Heart right ventricle (tissue), 16 donors: ENCODE measurements at regions not wholly inside any gene's neighbourhood (a gene's known extent, or its start where the extent isn't known, plus 50 kb on each side); places are given as distances from the start of the nearest gene placed in this dataset.
"Not testable (repeated sequence)": the region's sequence is repeated elsewhere in the genome, so short reads cannot be mapped to it uniquely, and the experiment has no call there.

Experiments
- ATAC-seq, 8 donors: fragments of 200-7000 bp; cut with Tn5 transposase; one replicate each; pipeline ENCODE4 v1.9.1; 2020; ENCODE audit warnings: mild to moderate bottlenecking in 8 of 8, moderate library complexity in 8 of 8, moderate number of reproducible peaks in 1 of 8
- DNase-seq, 2 donors: peaks; one replicate each; pipeline ENCODE4 v3.0.0-alpha.2; 2020
- H3K27ac ChIP-seq, 10 donors: fragments of 200-600 bp; sonication (generic) in 2 of 10; one replicate each; pipeline versions ENCODE4 v1.5.0 to v1.8.0; 2020 to 2022; ENCODE audit warnings: mild to moderate bottlenecking in 3 of 10
- H3K27me3 ChIP-seq, 7 donors: fragments of 200-600 bp; one replicate each; pipeline ENCODE4 v1.8.0; 2021 to 2022; ENCODE audit warnings: mild to moderate bottlenecking in 2 of 7
- H3K36me3 ChIP-seq, 9 donors: fragments of 200-600 bp; sonication (generic) in 1 of 9; one replicate each; pipeline versions ENCODE4 v1.5.0 to v1.8.0; 2020 to 2022; ENCODE audit warnings: mild to moderate bottlenecking in 2 of 9
- H3K4me1 ChIP-seq, 9 donors: fragments of 200-600 bp; sonication (generic) in 1 of 9; one replicate each; pipeline versions ENCODE4 v1.5.0 to v1.8.0; 2020 to 2022; ENCODE audit warnings: mild to moderate bottlenecking in 4 of 9
- H3K4me3 ChIP-seq, 10 donors: fragments of 200-600 bp; sonication (generic) in 2 of 10; one replicate each; pipeline versions ENCODE4 v1.5.0 to v1.8.0; 2020 to 2022; ENCODE audit warnings: mild to moderate bottlenecking in 7 of 10, moderate library complexity in 2 of 10
- H3K9me3 ChIP-seq, 11 donors: fragments of 200-600 bp in 10 of 11; sonication (generic) in 2 of 11; one replicate each; pipeline versions ENCODE4 v1.5.0 to v1.8.0; 2013 to 2022; ENCODE audit warnings: mild to moderate bottlenecking in 2 of 11, control low read depth in 1 of 11, moderate library complexity in 1 of 11
- WGBS, 2 donors: extraction: QIAGEN DNeasy Blood & Tissue Kit; methylation state at CpG; one replicate each; pipeline ENCODE4 v1.1.7; 2013; ENCODE audit warnings: inconsistent platforms in 1 of 2; 5-methylcytosine and 5-hydroxymethylcytosine counted together
- intact Hi-C, 10 donors: fragments of 100-400 bp; cut with DNase I; formaldehyde crosslinking; loops; one replicate each; pipeline versions ENCODE4 v1.11.1 to v1.14.2; 2022
- TF ChIP-seq, protein P1 (sequence below), 9 donors: fragments of 200-600 bp; sonication (generic) in 2 of 9; IDR thresholded peaks; one replicate each; pipeline versions ENCODE4 v1.5.0 to v1.8.0; 2021 to 2022; ENCODE audit warnings: antibody characterized with exemption in 9 of 9, mild to moderate bottlenecking in 5 of 9, moderate library complexity in 1 of 9
- donor health status: Arrhythmogenic right ventricular cardiomyopathy.
- donor health status: ischemic (EF 13 %, LVEDD 7.1; RV severe dilation, severe dysfunction).
- donor health status: healthy with polysubstance abuse.
- donor health status: DM: no; HTN: yes; CAD: no.
- donor health status: DM: no; HTN: no; CAD: no.
- donor health status: ischemic (EF 25% LVEDD 6.9; RV normal size, moderate dysfunction).
- donor health status: ischemic (EF 25% LVEDD 5.7; RV mildly dilated, moderate dysfunction).
- donor health status: healthy.
- donor health status: DM: yes; HTN: yes; CAD: no.
- donor health status: Ischemic cardiomyopathy.
- donor health status: ischemic (EF 35%, LVEDD 5.7; RV mildly dilated, moderate dysfunction).
- donor health status: nonischemic (EF 11% LVEDD 7.7; RV severe dilation, severe dysfunction).
- donor health status: DM: yes; HTN: yes; CAD: no.
- donor health status: PGD.
- donor health status: ischemic (EF 29% LVEDD 5.4; RV normal size, mild dysfunction).
- donor health status: nonischemic (EF 23%, LVEDD 6.1; RV moderate dilation, normal function).

DNA sequence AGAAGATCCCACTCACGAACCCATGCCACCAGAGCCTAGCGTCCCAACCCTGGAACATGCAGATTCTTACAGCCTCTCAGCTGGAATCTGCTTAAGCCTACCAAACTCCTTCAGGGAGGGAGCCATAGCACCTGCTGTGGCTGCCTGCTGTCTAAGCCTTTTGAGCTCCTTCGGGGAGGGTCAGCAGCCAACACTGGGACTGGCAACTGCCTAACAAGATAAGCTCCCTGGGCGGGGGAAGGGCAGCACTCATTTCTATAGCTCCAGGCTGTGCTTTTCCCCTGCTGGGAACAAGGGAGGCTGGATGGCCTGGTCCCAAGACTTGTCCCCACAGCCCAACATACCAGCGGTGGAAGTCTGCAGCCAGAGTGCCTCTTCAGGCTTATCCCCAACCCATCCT, 199.1 kb upstream of the OR13F1 start:
- Histone ChIP-seq H3K9me3 (peaks cover 0 to 14% (median 0%) of the 10 kb centered on the region in 11 donors), H3K27ac (no peak overlapping the region), H3K4me3 (no peak overlapping the region), H3K36me3 (no peaks in the 10 kb centered on the region), H3K27me3 (no peaks in the 10 kb centered on the region), H3K4me1 (no peaks in the 10 kb centered on the region)
- DNase-seq (no peak), ATAC-seq (no peak)
- TF ChIP-seq, protein P1, sequence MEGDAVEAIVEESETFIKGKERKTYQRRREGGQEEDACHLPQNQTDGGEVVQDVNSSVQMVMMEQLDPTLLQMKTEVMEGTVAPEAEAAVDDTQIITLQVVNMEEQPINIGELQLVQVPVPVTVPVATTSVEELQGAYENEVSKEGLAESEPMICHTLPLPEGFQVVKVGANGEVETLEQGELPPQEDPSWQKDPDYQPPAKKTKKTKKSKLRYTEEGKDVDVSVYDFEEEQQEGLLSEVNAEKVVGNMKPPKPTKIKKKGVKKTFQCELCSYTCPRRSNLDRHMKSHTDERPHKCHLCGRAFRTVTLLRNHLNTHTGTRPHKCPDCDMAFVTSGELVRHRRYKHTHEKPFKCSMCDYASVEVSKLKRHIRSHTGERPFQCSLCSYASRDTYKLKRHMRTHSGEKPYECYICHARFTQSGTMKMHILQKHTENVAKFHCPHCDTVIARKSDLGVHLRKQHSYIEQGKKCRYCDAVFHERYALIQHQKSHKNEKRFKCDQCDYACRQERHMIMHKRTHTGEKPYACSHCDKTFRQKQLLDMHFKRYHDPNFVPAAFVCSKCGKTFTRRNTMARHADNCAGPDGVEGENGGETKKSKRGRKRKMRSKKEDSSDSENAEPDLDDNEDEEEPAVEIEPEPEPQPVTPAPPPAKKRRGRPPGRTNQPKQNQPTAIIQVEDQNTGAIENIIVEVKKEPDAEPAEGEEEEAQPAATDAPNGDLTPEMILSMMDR (IDR thresholded peaks at IDR 0.05) = no peak
- 72 to 77% methylated on average over 5 of the region's 5 CpGs for WGBS, 2 donors
- intact Hi-C loops = no loop called here

DNA sequence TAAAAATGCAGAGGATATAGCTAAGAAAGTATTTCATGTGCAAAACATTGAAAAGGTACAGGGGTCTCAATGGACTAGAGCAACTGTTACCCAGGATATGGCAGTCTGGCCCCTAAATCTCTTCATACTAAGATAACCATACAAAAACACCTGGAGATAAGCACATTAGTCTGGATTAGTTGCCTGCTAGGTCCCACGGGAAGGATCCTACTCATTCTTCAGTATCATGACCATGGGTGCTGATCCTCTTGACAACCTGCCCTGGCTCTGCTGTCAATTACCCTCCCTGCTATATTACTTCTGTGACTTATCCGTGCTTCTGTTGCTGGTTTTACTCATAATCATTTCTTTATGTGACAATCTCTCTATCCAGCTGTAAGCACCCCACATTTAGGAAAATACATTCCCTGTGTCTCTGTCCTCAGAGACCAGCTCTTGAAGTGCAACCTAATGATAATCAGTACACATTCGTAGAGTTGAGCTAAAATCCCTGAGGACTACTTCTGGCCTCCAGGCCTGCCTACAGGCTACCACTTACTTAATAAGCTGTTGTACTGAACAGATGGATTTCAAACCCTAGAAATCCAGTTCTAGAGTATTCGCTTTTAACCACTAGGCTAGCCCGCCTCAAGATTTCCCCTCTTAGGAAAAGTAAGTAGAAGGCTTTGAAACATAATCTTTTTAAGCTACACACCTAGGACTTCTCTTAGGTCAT, 190.5 kb upstream of the OR13F1 start:
- WGBS, 2 donors = 56 to 68% methylated on average over 5 of the region's 5 CpGs
- Histone ChIP-seq H3K36me3 (no peaks in the 10 kb centered on the region), H3K27ac (no peak overlapping the region), H3K4me1 (no peaks in the 10 kb centered on the region), H3K27me3 (no peaks in the 10 kb centered on the region), H3K9me3 (no peaks in the 10 kb centered on the region), H3K4me3 (no peak overlapping the region)
- ATAC-seq = no peak
- TF ChIP-seq, protein P1 (IDR thresholded peaks at IDR 0.05) = no peak
- DNase-seq = no peak
- intact Hi-C loops = no loop called here

DNA sequence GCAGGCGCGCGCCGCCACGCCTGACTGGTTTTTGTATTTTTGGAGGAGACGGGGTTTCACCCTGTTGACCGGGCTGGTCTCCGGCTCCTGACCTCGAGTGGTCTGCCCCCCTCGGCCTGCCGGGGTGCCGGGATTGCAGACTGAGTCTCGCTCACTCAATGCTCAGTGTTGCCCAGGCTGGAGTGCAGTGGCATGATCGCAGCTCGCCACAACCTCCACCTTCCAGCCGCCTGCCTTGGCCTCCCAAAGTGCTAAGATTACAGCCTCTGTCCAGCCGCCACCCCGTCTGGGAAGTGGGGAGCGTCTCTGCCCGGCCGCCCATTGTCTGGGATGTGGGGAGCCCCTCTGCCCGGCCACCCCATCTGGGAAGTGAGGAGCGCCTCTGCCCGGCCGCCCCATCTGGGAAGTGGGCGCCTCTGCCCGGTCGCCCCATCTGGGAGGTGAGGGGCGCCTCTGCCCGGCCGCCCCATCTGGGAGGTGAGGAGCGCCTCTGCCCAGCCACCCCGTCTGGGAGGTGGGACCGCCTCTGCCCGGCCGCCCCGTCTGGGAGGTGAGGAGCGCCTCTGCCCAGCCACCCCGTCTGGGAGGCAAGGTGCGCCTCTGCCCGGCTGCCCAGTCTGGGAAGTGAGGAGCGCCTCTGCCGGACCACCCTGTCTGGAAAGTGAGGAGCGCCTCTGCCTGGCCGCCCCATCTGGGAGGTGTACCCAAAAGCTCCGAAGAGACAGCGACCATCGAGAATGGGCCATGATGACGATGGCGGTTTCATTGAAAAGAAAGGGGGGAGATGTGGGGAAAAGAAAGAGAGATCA, 187.7 kb upstream of the OR13F1 start:
- ATAC-seq, H3K27ac ChIP-seq, H3K4me3 ChIP-seq, H3K27me3 ChIP-seq, H3K4me1 ChIP-seq, H3K36me3 ChIP-seq, intact Hi-C loops, DNase-seq, H3K9me3 ChIP-seq: not testable (repeated sequence)
- WGBS, 2 donors = 94 to 97% methylated on average over 50 of the region's 50 CpGs

DNA sequence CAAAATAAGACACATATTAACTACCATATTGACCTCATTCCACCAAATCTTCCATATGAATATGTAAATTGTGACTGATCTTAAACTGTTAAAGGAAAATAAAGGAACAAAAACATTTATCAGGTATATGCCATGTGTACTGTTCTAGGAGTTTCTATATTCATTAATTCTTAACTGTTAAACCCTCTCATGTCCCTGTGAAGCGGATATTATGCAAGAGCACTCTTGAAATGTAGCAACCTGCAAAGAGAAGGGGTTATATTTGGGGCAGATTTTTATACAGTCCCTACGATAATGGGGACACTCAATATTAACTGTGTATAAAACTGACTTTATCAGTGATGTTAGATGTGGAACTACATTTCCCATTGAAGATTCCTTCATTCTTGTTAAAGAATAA, 184.9 kb upstream of the OR13F1 start:
- H3K27ac ChIP-seq = no peak overlapping the region
- no peaks in the 10 kb centered on the region for H3K36me3 ChIP-seq
- intact Hi-C loops = no loop called here
- H3K27me3 ChIP-seq = no peaks in the 10 kb centered on the region
- no peak for ATAC-seq
- H3K9me3 ChIP-seq = no peaks in the 10 kb centered on the region
- H3K4me1 ChIP-seq = no peaks in the 10 kb centered on the region
- no peak overlapping the region for H3K4me3 ChIP-seq
- 79 to 80% methylated on average over 2 of the region's 2 CpGs for WGBS, 2 donors
- DNase-seq = no peak
- TF ChIP-seq, protein P1 (IDR thresholded peaks at IDR 0.05) = no peak

DNA sequence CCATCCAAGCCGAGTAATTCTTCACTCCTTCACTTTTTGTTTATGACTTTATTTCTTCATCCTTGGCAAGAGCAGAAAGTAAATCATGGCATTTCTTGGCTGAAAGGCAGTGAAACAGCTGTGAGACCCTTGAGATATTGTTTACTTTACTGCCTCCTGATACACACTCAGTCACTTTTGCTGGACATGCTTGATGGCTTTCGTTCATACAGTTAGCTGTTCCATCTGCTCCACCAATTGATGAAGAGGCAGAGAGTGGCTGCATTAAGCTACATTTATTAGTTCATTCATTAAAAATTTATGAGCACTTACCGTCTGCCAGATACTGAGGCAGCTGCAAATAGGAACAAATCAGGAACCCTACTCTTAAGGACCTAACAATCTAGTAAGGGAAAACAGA, 184.4 kb upstream of the OR13F1 start:
- 86 to 90% methylated on average over 3 of the region's 3 CpGs for WGBS, 2 donors
- H3K27ac ChIP-seq = no peak overlapping the region
- no peaks in the 10 kb centered on the region for H3K27me3 ChIP-seq
- DNase-seq = no peak
- H3K9me3 ChIP-seq = no peaks in the 10 kb centered on the region
- no peak for ATAC-seq
- H3K36me3 ChIP-seq = no peaks in the 10 kb centered on the region
- intact Hi-C loops = no loop called here
- H3K4me1 ChIP-seq = no peaks in the 10 kb centered on the region
- H3K4me3 ChIP-seq = no peak overlapping the region
- TF ChIP-seq, protein P1 (IDR thresholded peaks at IDR 0.05) = no peak
